AG10803 (cell line): ENCODE measurements at regions not wholly inside any gene's neighbourhood (a gene's known extent, or its start where the extent isn't known, plus 50 kb on each side); places are given as distances from the start of the nearest gene placed in this dataset.

ENCODE experiments used
- DNase-seq: peaks from one replicate; pipeline ENCODE4 v3.0.0; 2010; ENCODE audit warnings: low read depth
- H3K4me3 ChIP-seq: 2 replicates; pipeline ENCODE4 v1.5.1; 2011; ENCODE audit warnings: mild to moderate bottlenecking, low read length, control low read depth
- TF ChIP-seq, protein P1 (sequence below): conservative IDR thresholded peaks from 2 replicates; pipeline ENCODE4 v1.5.1; 2011; ENCODE audit warnings: mild to moderate bottlenecking, low read length, control low read depth, inconsistent platforms

DNA sequence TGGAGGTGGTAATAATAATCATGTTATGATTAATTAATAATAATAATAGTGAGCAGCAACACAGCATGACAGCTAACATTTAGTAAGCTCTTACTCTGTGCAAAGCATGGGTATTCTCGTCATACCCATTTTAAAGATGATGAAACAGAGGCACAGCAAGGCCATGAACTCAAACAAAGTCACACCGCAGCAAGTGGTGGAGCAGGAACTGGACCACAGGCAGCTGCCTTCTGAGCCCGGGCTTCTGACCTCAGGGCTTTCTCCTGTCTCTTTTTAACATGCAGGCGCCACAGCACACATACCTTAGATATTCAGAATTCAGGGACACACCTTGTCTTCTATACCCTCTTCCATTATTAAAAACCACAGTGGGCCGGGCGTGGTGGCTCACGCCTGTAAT is 50.7 kb upstream of the SPATA12 start:
- TF ChIP-seq, protein P1, sequence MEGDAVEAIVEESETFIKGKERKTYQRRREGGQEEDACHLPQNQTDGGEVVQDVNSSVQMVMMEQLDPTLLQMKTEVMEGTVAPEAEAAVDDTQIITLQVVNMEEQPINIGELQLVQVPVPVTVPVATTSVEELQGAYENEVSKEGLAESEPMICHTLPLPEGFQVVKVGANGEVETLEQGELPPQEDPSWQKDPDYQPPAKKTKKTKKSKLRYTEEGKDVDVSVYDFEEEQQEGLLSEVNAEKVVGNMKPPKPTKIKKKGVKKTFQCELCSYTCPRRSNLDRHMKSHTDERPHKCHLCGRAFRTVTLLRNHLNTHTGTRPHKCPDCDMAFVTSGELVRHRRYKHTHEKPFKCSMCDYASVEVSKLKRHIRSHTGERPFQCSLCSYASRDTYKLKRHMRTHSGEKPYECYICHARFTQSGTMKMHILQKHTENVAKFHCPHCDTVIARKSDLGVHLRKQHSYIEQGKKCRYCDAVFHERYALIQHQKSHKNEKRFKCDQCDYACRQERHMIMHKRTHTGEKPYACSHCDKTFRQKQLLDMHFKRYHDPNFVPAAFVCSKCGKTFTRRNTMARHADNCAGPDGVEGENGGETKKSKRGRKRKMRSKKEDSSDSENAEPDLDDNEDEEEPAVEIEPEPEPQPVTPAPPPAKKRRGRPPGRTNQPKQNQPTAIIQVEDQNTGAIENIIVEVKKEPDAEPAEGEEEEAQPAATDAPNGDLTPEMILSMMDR, result no peak
- no peak for DNase-seq

DNA sequence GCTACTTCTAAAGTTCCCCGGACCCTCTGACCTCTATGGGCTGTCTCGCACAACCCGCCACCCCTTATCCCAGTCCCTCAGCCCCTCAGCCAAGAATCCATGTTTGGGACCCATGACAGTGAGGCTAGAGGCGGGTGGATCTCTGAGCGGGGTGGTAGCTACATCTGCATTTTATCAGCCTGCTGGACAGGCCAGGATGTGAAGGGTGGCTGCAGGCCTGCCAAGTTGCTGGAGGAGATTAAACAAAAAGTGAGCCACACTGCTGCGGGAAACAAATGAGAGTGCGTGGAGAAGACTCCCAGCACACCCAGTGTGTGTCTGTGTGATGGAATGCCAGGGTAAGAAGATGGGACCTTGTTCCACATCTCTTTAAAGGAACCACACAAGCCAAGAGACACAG is 51.1 kb upstream of the SPATA12 start:
- peak; percentile 69 for DNase-seq
- H3K4me3 ChIP-seq, result no peak overlapping the region
- TF ChIP-seq, protein P1, result no peak

More for the DNA sequence above, 50.7 kb upstream of the SPATA12 start:
- no peak overlapping the region for H3K4me3 ChIP-seq

DNA sequence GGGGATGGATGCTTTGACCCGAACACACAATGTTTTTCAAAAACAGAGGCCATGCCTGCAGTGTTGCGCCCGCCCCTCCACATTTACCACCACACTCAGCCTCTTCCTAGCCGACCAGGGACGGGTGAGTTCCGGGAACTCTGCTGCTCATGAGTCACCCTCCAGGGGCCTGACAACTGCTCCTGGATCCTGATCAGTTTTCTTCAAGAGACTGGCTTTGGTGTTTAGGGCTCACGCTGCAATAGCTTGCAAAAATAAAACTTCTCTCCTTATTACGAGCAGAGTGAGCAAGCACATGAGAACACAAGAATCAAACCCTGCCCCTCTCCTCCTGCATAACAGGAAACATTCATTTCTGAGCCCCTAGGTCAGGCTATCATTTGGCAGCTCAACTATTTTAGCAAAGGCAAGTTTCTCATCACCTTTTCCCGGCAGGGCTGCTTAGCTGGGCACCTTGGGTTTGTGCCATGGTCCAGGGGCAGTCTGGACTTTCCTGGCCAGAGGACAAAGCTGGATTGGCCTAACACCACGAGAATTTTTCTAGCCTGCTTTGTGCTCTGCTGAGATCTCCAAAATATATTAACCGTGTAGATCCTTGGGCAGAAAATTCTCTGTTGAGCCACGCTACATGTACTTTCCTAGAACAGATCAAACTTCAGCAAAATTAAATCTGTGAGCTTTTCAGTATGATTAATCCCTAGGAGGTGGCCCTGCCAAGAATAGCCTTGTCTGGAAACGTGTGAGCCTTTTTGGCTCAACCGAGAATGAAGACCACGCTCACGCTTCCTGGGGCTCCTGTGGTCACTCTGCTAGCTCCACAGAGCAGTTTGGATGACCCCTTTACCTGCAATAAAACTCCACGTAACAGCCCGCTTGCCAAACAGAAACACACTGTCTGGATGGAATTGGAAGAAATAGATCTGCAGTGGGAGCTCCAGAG is 52.7 kb upstream of the SPATA12 start:
- peak; percentile 90 for DNase-seq
- peak overlapping the region; percentile 36 for H3K4me3 ChIP-seq

DNA sequence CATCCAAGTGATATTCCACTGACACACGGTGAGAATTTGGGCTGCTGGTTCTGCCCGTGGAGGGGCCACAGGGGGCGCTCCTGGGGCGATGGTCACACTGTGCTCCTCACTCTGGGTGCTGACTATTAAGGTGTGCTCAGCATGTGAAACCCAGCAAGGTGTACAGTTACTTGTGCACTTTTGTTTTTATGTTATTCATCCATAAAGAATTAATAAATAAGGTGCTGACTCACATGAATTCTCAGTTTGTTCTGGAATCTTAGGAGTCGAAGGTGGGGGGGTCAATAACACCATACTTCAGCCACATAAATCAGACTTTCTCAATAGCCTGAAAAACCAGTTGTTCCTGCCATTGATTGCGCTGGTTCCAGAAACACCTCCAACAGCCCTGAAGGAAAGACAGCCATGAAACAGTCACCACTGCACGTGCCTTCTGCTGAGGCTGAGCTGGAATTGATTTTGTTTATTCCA is 53.5 kb upstream of the SPATA12 start:
- DNase-seq, result peak; percentile 72
- TF ChIP-seq, protein P1, result peak; percentile 34; the same call in 1 of the 2 replicates
- peak overlapping the region; percentile 16 for H3K4me3 ChIP-seq

More for the DNA sequence above, 52.7 kb upstream of the SPATA12 start:
- TF ChIP-seq, protein P1, result no peak

DNA sequence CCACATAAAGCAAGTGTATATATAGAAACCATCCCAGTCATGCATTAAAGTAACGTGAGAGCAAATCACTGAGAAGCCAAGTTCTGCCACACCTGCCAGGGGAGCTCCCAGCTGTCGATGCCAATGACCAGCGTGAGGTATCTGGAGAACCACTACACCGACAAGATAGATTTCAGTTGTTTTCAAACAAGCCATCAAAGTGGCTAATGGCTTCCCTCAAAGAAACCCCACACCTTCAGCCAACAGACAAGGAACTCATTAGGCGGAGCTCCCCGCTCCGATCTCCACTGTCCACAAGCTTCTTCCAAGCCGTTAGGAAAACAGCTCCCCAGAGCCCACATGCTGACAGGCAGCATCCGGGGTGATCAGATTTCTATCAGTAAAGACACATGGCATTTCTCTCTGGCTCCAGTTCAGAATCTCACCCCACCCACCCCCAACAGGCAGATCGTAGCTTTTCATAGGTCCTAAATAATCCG is 54.2 kb upstream of the SPATA12 start:
- no peak overlapping the region for H3K4me3 ChIP-seq
- peak; percentile 12 for DNase-seq
- TF ChIP-seq, protein P1, result no peak

DNA sequence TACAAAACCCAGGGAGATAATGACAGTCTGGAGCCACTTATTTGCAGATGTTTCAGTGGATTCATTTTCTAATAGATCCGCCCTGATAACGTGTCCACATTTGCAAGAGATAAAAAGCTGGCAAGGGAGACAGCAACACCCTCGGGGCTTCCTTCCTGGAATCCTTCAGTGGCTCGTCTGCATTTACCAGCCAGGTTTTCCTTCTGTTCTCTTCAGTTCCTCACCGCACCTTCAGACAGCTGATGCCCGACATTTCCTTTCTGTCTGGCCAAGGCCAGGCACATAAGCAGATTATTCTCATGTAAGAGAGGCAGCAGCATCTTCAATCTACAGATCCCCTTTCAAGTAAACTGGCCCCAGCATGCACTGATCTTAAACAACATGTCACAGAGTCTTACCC is 56.2 kb upstream of the SPATA12 start:
- DNase-seq, result no peak
- H3K4me3 ChIP-seq, result no peak overlapping the region
- TF ChIP-seq, protein P1, result no peak

DNA sequence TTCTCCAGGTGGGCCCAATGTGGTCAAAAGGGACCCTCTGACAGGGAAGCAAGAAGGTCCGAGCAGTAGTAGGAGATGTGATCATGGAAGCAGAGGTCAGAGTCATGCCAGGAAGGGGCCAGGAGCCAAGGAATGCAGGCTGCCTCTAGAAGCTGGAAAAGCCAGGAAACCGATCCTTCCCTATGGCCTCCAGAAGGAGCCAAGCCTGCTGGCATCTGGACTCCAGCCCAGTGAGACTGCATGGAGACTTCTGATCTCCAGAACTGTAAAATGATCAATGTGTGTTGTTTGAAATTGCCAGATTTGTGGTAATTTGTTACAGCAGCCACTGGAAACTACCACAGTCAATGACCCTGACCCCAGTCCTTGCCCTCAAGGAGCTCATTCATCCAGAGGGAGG is 56.8 kb upstream of the SPATA12 start:
- TF ChIP-seq, protein P1, result no peak
- no peak overlapping the region for H3K4me3 ChIP-seq
- DNase-seq, result no peak
